GM19468 (cell line): ENCODE measurements at regions not wholly inside any gene's neighbourhood (a gene's known extent, or its start where the extent isn't known, plus 50 kb on each side); places are given as distances from the start of the nearest gene placed in this dataset.
"Not testable (repeated sequence)": the region's sequence is repeated elsewhere in the genome, so short reads cannot be mapped to it uniquely, and the experiment has no call there.

Experiments
- ATAC-seq: cut with Tn5 transposase; IDR thresholded peaks from one replicate; pipeline ENCODE4 v1.9.1; 2021; ENCODE audit warnings: mild to moderate bottlenecking, moderate library complexity, moderate number of reproducible peaks; ENCODE audit not compliant: unreplicated experiment; ENCODE audit errors: extremely low read depth

DNA sequence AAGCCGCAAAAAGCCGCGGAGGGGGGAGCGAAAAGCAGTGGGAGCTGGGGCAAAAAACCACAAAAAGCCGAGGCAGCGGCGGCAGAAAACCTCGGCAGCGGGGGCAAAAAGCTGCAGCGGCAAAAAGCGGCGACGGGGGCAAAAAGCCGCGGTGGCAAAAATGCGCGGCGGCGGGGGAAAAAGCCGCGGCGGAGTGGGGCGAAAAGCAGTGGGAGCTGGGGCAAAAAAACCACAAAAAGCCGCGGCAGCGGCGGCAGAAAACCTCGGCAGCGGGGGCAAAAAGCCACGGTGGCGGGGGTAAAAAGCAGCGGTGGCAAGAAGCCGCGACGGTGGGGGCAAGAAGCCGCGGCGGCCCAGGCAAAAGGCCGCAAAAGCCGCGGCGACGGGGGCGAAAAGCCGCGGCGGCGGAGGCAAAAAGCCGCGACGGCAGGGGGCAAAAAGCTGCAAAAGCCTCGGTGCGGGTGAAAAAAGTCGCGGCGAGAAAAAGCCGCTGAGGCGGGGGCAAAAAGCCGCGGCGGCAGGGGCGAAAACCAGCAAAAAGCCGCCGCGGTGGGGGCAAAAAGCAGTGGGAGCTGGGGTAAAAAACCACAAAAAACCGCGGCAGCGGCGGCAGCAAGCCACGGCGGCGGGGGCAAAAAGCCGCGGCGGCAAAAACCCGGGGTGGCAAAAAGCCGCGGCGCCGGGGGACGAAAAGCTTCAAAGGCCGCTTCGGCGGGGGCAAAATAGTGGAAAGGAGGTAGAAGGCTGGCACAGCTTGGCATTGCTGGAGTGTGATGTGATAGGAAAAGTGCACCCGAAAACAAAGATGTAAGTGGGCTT lies 135.9 kb downstream of the ZNF92 start:
- no peak for ATAC-seq

GRCh38 chr7:65510187-65510538 lies 136.5 kb downstream of the ZNF92 start:
- ATAC-seq = not testable (repeated sequence)

DNA sequence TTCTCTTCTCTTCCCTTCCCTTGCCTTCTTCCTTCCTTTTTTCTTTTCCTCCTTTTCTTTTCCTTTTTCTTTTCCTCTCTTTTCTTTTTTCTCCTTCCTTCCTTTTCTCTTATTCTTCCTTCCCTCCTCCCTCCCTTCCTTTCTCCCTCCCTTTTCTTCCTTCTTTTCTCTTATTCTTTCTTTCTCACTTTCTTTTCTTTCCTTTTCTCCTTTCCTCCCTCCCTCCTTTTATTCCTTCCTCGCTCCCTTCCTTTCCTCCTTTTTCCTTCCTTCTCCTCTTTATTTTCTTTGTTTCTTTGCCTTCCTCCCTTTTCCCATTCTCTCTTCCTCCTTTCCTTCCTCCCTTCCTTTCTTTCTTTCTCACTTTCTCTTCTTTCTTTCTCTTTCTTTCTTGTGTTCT lies 146.1 kb downstream of the ZNF92 start:
- ATAC-seq = not testable (repeated sequence)

- not testable (repeated sequence) for ATAC-seq
Measured at GRCh38 chr7:65545465-65546161, 172.0 kb downstream of the ZNF92 start.

DNA sequence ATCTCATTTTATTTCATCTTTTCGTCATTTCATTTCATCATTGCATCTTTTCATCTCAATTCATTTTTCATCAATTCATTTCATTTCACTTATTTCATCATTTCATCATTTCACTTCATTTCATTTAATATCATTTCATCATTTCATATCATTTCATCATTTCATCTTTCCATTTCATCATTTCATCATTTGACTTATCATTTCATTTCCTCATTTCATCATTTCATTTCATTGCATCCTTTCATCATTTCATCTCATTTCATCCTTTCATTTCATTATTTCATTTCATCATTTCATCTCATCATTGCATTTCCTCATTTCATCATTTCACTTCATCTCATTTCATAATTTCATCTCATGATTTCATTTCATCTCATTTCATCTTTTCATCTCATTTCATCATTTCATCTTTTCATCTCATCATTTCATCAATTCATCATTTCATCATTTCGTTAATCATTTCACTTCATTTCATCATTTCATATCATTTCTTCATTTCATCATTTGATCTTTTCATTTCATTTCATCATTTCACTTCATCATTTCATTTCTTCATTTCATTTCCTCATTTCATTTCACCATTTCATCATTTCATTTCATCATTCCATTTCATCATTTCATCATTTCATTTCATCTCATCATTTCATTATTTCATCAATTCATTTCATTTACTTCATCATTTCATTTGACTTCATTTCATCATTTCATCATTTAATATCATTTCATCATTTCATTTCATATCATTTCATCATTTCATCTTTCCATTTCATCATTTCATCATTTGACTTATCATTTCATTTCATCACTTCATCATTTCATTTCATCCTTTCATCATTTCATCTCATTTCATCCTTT lies 176.2 kb downstream of the ZNF92 start:
- ATAC-seq = not testable (repeated sequence)

DNA sequence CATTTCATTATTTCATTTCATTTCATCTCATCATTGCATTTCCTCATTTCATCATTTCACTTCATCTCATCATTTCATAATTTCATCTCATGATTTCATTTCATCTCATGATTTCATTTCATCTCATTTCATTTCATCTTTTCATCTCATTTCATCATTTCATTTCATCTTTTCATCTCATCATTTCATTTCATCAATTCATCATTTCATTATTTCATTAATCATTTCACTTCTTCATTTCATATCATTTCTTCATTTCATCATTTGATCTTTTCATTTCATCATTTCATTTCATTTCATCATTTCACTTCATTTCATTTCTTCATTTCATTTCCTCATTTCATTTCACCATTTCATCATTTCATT lies 176.8 kb downstream of the ZNF92 start:
- not testable (repeated sequence) for ATAC-seq

DNA sequence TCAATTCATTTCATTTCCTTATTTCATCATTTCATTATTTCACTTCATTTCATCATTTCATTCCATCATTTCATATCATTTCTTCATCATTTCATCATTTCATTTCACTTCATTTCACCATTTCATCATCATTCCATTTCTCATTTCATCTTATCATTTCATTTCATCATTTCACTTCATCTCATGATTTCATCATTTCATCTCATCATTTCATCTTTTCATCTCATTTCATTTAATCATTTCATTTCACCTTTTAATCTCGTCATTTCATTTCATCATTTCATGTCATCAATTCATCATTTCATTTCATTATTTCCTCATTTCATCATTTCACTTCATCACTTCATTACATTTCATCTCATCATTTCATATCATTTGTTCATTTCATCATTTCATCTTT lies 177.4 kb downstream of the ZNF92 start:
- not testable (repeated sequence) for ATAC-seq

- not testable (repeated sequence) for ATAC-seq
Measured at GRCh38 chr7:65554553-65555476, 181.2 kb downstream of the ZNF92 start.

DNA sequence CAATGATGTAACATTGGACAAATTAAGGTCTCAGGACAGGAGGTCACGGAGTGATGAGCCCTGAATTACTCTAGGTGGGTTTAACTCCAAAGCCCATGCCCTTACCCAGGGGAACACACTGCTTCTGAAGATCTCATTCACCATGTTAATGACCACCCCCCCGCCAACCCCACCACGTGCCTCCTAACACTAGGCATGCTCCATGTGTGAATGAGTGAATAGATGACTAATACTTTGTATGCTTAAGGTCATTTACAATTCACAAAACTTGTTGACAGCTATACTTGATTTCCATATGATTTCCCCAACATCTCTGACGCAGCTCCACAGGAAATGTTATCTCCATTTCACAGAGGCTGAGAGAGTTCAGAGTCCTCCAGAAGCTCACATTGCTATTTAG lies 184.9 kb downstream of the ZNF92 start:
- not testable (repeated sequence) for ATAC-seq

GRCh38 chr7:65561786-65562372 lies 188.2 kb downstream of the ZNF92 start:
- not testable (repeated sequence) for ATAC-seq

GRCh38 chr7:65562522-65562921 lies 188.9 kb downstream of the ZNF92 start:
- not testable (repeated sequence) for ATAC-seq

DNA sequence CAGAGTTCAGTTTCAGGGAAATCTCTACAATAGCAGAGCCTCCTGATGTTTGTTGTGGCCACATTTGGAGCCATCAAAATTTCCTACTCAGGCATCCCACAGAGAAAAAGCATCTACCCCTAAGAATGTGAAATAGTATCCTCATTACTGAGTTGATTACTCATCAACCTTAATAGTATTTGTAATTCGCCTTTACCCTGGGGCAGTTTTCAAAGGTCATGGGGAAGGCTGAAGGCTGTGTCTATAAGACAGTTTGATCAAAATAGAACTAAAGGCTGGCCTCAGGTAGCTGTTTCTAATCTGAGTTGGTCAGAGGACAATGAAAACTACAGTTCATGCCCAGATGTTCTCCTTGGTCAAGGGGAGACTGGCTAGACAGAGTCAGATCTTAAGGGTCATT lies 189.7 kb downstream of the ZNF92 start:
- not testable (repeated sequence) for ATAC-seq

- not testable (repeated sequence) for ATAC-seq
Measured at GRCh38 chr7:65568226-65568625, 194.6 kb downstream of the ZNF92 start.

DNA sequence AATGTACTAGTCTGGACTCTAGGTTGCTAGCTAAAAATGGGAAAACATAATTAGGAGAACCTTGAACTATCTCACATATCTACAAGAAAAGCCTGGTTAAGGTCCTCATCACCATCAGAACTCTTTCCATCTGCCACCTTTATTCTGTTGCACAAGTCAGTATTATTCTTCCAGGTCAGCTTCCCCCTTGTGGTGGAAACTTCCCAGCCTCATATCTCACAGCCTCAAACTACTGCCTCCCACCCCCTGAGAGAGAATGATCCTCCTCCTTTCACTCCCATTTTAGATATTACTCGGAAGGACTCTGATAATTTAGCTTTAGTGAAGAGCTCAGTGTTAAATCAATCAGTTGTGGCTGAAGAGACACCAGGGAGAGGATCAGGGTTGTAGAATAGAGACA lies 197.3 kb downstream of the ZNF92 start:
- ATAC-seq = not testable (repeated sequence)

DNA sequence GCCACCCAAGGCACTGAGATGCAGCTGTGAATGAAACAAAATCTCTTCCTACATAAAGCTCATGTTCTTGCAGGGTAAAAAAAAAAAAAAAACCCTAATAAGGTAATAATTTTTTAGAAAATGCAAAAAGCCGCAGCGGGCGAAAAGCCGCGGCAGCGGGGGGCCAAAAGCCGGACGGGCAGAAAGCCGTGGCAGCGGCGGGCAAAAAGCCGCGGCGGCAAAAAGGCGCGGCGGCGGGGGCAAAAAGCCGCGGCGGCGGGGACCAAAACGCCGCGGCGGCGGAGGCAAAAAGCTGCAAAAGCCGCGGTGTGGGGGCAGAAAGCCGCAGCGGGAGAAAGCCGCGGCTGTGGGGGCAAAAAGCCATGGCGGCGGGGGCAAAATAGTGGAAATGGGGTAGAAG lies 198.9 kb downstream of the ZNF92 start:
- not testable (repeated sequence) for ATAC-seq

DNA sequence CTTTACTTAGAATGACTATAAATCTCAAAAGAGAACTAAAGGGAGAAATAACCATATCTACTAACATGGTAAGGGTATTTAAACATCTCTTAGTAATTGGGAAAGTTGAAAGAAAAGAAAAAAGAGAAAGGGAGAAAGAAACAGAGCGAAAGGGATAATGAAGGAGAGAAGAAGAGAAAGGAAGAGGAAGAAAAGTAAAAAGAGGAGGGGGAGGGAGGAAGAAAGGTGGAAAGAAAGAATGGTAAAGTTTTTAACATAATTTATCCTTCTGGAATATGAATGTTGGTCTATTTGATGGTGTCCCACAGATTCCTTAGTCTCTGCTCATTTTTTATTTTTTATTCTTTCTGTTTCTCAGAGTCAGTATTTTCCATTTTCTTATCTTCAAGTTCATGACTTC lies 202.7 kb downstream of the ZNF92 start:
- not testable (repeated sequence) for ATAC-seq

DNA sequence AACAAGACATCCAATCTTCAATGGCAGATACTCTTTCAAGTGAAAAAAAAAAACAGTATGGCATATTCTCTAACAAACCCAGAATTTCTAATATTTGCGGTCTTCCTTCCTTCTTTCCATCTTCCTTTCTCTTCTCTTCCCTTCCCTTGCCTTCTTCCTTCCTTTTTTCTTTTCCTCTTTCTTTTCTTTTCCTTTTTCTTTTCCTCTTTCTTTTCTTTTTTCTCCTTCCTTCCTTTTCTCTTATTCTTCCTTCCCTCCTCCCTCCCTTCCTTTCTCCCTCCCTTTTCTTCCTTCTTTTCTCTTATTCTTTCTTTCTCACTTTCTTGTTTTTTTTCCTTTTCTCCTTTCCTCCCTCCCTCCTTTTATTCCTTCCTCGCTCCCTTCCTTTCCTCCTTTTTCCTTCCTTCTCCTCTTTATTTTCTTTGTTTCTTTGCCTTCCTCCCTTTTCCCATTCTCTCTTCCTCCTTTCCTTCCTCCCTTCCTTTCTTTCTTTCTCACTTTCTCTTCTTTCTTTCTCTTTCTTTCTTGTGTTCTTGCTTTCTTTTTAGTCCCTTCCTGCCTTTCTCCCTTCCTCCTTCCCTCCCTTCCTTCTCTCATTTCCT lies 209.0 kb downstream of the ZNF92 start:
- ATAC-seq = not testable (repeated sequence)

DNA sequence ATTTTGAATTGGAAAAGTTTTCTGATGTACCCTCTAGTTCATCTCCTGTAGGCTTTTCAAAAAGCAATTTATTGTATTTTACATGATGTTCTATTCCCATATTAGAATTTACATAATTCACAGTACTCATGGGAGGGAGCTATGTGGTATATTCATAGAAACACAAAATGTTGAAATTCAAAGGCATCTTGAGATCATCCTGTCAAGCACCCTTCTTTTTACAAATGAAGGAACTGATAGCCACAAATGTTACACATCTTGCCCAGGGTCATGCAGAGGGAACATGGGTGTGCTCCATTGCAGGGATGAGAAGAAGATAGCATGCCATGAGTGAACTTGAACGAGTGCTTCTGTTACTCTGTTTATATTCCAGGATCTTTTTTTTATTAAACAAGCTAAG lies 228.8 kb downstream of the ZNF92 start:
- ATAC-seq = not testable (repeated sequence)

- ATAC-seq = no peak
Measured at GRCh38 chr7:65609131-65609530, 235.5 kb downstream of the ZNF92 start.
